AG04449 (cell line): ENCODE measurements at regions not wholly inside any gene's neighbourhood (a gene's known extent, or its start where the extent isn't known, plus 50 kb on each side); places are given as distances from the start of the nearest gene placed in this dataset.

Experiments used
- CTCF ChIA-PET: fragments of 350-600 bp; formaldehyde crosslinking; extraction: SDS; loops from one replicate; lab custom pipeline; 2021; ENCODE audit warnings: antibody characterized with exemption; lab: Yijun Ruan, JAX
- POLR2A ChIA-PET: fragments of 400-600, 350-600 bp; formaldehyde crosslinking; extraction: SDS; loops from one replicate; lab custom pipeline; 2020; ENCODE audit warnings: antibody characterized with exemption, inconsistent platforms; lab: Yijun Ruan, JAX
- DNase-seq: peaks from one replicate; pipeline ENCODE4 v3.0.0-alpha.2; 2010; ENCODE audit warnings: low read depth, low spot score
- H3K4me3 ChIP-seq: 2 replicates; pipeline ENCODE4 v1.5.1; 2011; ENCODE audit warnings: low read depth, mild to moderate bottlenecking, control low read depth, low read length
- TF ChIP-seq, protein P1 (sequence below): IDR thresholded peaks from one replicate; pipeline ENCODE4 v1.5.1; 2011; ENCODE audit warnings: mild to moderate bottlenecking, moderate library complexity, low read length, control low read depth, inconsistent platforms; ENCODE audit not compliant: insufficient read depth; ENCODE audit errors: missing control alignments

DNA sequence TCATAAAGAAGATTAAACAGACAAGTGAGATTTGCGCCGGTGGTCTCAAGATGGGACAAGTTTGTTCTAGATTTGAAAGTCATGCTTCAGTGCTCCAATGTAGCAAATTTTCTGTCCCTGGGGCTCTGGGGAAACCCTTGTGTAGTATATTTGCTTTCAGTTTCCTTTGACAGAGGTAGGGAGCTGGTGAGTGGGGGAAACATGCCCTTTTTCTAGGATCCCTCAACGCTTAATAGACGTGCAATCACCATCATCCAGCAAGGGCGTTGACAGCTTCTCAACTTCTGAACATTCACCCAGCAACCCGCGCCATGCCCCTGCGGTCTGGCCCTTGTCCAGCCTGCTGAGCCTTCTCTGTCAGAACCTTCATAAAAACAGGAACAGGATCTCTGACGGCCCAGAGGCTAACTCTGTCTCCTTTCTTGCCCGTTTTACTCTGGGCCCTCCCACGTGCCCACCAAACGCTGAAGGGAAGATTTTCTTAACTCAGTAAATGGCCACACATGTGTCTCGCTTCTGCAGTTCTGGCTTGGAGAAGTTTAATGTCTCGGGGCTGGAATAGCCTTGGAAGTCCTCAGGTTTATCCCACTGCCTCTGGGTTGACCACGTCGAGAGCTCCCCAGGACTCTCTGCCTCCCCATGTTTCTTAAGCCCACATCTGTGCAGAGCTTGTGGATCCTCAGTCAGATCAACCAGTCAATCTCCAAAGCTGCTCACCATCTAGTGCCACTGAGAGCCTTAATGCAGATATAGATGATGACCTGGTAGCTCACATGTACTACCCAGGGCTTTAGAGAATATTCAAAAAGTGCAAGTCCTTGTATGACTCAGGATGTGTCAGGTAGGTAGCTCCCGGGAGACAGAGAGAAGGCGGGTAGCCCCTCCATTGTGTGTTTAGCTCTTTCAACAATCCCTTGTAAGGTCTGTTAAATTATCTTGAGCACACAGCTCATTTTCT lies 58.1 kb upstream of the CCND2 start:
- TF ChIP-seq, protein P1, sequence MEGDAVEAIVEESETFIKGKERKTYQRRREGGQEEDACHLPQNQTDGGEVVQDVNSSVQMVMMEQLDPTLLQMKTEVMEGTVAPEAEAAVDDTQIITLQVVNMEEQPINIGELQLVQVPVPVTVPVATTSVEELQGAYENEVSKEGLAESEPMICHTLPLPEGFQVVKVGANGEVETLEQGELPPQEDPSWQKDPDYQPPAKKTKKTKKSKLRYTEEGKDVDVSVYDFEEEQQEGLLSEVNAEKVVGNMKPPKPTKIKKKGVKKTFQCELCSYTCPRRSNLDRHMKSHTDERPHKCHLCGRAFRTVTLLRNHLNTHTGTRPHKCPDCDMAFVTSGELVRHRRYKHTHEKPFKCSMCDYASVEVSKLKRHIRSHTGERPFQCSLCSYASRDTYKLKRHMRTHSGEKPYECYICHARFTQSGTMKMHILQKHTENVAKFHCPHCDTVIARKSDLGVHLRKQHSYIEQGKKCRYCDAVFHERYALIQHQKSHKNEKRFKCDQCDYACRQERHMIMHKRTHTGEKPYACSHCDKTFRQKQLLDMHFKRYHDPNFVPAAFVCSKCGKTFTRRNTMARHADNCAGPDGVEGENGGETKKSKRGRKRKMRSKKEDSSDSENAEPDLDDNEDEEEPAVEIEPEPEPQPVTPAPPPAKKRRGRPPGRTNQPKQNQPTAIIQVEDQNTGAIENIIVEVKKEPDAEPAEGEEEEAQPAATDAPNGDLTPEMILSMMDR: no peak
- ChIA-PET CTCF (interaction anchor here (1.6 kb wide), 1 partner anchor 61 kb away, joined by 3 read pairs; no protein-coding TSS in a partner anchor), POLR2A (no interaction called here)
- no peak overlapping the region for H3K4me3 ChIP-seq
- no peak for DNase-seq

DNA sequence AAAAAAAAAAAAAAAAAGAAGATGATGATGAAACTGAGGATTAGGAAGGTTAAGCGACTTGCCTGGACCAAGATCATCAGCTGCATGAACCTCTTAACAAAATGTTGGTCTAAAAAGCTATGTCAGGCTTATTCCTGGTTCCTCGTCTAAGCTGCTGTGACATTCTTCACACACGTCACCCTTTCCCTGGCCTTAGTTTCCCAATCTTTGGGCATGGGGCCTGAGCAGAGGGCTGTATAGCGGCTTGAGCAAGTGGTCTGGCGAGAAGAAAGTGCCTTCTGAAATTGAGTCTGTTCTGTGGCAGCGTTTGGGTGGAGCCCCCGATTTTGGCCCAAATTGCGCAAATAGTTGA lies 58.7 kb upstream of the CCND2 start:
- DNase-seq: no peak
- ChIA-PET CTCF (interaction anchor here (1.6 kb wide), 1 partner anchor 62 kb away, joined by 3 read pairs; no protein-coding TSS in a partner anchor), POLR2A (no interaction called here)
- H3K4me3 ChIP-seq: no peak overlapping the region
- TF ChIP-seq, protein P1: no peak

- ChIA-PET CTCF (no interaction called here), POLR2A (no interaction called here)
- TF ChIP-seq, protein P1: no peak
Observed at GRCh38 chr12:4213471-4213870, 60.1 kb upstream of the CCND2 start.

GRCh38 chr12:4212845-4213244 lies 60.7 kb upstream of the CCND2 start:
- no peak for DNase-seq
- H3K4me3 ChIP-seq: no peak overlapping the region
- TF ChIP-seq, protein P1: no peak
- ChIA-PET POLR2A (no interaction called here), CTCF (no interaction called here)

More at GRCh38 chr12:4213471-4213870, 60.1 kb upstream of the CCND2 start:
- DNase-seq: no peak
- H3K4me3 ChIP-seq: no peak overlapping the region

- no peak overlapping the region for H3K4me3 ChIP-seq
- ChIA-PET CTCF (no interaction called here), POLR2A (no interaction called here)
- DNase-seq: no peak
- TF ChIP-seq, protein P1: no peak
Observed at GRCh38 chr12:4211372-4211771, 62.2 kb upstream of the CCND2 start.

DNA sequence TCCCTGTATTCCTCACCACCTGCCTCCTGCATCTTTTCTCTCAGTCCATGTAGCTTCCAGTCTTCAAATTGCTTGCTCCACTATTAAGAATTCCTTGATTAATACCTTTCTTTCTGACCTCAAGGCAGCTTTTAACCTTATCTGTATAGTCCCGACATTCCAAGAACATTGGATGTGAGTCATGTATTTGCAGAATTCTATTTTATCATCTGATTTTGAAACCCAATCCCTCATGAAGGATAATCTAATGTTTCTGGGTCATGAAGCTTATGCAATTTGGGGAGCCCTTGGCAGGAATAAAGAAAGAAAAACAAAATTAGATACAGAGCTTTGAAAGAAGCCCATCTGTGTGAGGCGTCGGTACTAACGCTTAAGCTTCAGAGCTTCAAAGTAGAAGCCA lies 63.4 kb upstream of the CCND2 start:
- CTCF ChIA-PET: no interaction called here
- TF ChIP-seq, protein P1: no peak
- no peak for DNase-seq
- POLR2A ChIA-PET: no interaction called here
- H3K4me3 ChIP-seq: no peak overlapping the region
